NCI-H446 treated with DMSO at 0.1 percent for 48 hours (cell line): ENCODE measurements at regions not wholly inside any gene's neighbourhood (a gene's known extent, or its start where the extent isn't known, plus 50 kb on each side); places are given as distances from the start of the nearest gene placed in this dataset.

ENCODE experiments used
- DNase-seq: peaks from one replicate; lab custom pipeline; 2025; lab: John Stamatoyannopoulos, UW

DNA sequence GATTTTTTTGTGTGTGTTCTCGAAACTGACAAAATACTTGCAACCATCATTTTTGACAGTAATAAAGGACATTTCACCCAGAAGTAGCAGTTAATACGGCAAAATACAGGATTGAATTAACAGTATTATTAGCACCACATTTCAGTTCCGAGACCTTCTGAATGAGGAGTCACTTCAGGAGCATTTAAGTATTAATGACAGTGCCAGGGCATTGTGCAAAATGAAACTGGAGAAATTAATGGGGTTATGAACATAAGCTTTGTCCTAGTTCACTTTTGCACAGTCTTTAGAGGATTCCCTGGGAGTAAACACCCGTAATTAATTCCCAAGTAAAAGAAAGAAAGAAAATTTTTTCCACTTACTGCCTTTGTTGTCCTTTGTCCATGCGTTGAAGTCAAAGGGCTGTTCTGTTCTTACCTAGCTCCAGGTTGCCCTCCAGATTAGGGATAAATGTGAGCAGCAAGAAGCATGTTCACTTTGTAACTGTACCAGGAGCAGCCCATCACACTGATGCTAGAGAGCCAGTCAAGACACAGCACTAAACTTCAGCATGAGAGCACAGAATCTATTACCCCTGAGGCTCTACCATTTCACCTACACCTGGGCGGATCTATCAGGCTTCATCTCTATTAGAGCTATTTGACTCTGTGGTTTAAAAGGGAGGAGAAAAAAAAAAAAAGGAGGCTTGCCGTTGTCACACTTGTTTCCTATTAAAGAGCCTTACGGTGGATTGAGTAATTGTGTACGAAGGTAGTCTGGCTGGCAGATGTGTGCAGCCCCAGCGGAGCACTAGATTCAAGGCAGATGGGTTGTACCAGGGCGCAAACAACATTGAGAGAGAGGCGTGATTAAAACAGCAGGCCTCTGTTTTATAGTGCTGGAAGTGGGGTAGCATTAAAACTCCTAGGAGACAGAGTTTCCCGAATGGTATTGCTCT lies 297.8 kb upstream of the SEMA3A start:
- peak; percentile 15 for DNase-seq

- no peak for DNase-seq
Measured at GRCh38 chr7:84490661-84491060, 296.1 kb upstream of the SEMA3A start.

DNA sequence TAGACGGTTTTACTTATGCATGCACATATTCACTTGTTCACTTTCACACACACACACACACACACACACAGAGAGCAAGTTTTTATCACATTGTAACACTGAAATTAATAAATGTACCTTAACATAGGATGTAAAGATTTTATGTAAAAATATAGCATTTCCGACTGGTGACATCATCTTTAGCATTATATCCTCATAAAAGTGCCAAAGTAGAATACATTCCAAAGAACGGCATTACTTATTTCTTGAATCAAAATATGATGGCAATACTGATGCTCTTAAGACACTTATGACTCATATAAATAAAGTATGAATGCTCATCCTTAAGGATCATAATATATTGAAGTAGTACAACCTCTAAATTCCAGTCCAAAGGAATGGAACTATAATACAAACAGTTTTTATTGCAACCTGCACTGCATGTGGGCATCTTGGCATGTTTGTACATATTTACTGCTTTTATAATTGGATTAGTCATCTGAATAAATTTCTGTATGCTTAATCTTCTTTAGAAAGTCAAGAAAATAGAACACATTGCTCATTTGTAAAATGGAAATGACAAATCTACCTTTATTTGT lies 290.0 kb upstream of the SEMA3A start:
- no peak for DNase-seq

- no peak for DNase-seq
Measured at GRCh38 chr7:84482476-84482875, 287.9 kb upstream of the SEMA3A start.

- no peak for DNase-seq
Measured at GRCh38 chr7:84479059-84479458, 284.5 kb upstream of the SEMA3A start.

- DNase-seq = no peak
Measured at GRCh38 chr7:84477786-84478478, 283.3 kb upstream of the SEMA3A start.

GRCh38 chr7:84474436-84474835 lies 279.8 kb upstream of the SEMA3A start:
- no peak for DNase-seq

DNA sequence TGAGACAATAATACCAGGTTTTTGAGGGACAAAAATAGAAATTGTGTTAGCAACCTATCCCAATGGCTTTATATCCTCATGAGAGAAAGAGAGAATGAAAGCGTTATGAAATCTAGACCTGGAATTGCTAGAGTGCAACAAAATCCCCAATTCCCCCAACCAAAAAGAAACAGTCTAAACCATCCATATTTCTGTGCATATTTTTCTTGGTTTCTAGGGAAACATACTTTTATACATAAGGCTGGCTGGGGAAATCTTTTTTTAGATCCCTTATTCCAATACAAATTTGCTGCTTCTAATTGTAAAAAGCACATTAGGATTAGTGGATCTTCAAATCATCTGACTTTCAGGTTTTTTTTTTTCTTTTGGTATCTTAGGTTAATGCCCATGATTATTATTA lies 277.0 kb upstream of the SEMA3A start:
- no peak for DNase-seq

DNA sequence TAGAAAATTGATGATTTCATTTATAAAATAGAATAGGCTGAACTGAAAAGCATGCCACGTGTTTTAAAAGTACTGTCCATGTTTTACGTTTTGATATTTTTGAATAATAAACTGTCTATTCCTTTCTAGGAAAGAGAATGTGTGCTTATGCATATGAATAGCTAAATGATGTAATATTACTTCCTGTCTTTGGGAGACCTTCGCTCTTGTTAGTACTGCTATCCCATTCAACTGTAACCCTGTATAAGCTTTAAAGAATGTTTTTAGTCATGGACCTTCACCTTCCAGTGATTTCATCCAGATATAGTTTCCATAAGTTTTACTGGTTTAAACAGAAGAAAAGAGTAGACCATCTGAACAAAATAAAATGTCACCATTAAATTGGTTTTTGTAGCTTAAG lies 274.4 kb upstream of the SEMA3A start:
- no peak for DNase-seq

GRCh38 chr7:84462259-84462658 lies 267.7 kb upstream of the SEMA3A start:
- DNase-seq = no peak

DNA sequence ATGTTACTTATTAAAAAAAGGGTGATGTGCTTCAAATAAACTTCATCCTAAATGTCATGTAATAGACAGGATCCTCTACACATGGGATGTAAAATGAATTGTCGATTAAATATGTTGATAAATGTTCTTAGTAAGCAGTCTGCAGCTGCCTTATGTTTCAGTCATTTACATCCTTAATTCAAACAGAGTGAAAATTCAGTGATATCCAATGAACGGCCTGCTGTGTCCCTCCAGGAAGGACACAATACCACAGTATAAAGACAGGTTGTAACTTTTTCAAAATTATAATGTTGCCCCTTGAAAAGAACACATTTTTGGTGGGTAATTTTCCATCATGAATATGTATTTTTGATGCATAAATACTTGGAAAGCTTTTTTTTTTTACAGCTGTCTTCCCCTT lies 266.5 kb upstream of the SEMA3A start:
- DNase-seq = no peak

DNA sequence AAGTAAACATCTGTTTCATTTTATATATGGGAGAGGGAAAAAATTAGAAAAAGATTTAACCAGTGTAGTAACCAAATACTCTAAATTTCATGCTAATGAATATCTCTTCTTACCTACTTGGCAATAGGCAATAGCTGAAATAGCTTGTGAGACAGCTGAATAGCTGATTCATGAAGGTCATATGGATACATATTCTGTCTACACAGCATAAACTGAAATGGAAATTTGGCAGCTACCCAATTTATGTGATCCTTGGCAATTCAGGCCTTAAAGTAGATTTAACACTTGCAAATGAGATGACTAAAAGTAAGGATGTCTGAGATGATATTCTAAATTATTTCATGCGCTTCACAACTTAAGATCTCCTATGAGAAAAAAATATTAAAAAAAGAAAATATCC lies 261.2 kb upstream of the SEMA3A start:
- peak; percentile 75 for DNase-seq

- no peak for DNase-seq
Measured at GRCh38 chr7:84454174-84454959, 259.8 kb upstream of the SEMA3A start.

DNA sequence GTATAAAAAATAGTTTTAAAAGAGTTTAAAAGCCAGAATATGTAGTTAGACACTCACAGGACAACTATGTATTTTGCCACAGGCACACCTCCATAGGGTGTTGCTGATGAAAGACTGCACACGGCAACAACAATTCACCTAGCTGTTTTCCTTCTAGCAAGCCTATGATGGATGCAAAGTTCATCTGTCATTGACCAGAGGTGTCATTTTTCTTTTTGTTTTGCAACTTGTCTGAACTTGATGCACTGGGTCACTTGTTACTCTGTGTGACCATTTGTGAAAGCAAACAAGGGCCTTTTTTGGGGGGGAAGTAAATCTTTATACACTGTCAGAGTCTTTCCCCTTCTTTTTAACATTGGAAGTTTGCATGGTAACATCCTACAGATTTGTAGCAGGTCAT lies 258.0 kb upstream of the SEMA3A start:
- no peak for DNase-seq

DNA sequence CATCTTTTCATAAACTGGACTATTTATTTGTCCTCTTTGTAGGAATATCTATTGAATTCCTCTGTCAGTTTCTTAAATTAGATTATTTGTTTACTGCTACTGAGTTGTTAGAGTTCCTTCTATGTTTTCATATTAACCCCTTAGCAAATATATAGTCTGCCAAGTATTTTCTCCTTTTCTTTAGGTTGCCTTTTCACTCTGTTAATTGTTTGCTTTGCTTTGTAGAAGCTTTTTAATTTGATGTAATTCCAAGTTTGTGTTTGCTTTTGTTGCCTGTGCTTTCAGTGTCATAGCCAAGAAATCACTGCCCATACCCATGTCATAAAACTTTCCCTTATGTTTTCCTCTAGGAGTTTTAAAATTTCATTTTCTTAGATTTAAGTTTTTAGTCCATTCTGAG lies 256.2 kb upstream of the SEMA3A start:
- DNase-seq = no peak

- DNase-seq = no peak
Measured at GRCh38 chr7:84447636-84448293, 253.2 kb upstream of the SEMA3A start.

DNA sequence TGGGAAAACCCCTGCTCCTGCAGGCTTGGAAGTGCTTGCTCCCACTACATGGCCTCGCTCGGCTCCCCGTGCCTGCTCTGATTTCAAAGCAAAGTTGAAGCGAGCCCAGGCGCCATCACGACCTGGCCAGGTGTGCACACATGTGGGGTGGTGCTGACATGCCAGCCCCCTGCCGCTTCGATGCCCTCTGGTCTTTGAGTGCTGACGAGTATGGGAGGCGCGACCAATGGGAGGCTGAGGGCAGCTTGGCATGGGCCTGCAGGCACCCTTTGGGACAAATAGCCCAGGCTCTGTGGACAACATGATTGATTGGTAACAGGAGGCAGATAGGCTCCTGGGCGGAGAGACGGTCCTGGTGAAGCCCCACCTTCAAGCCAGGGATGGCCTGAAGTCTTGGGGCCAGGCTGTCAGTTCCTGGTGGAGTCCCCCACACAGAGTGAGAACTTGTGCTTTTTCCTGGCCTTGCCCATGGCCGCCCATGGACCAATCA lies 252.4 kb upstream of the SEMA3A start:
- no peak for DNase-seq

DNA sequence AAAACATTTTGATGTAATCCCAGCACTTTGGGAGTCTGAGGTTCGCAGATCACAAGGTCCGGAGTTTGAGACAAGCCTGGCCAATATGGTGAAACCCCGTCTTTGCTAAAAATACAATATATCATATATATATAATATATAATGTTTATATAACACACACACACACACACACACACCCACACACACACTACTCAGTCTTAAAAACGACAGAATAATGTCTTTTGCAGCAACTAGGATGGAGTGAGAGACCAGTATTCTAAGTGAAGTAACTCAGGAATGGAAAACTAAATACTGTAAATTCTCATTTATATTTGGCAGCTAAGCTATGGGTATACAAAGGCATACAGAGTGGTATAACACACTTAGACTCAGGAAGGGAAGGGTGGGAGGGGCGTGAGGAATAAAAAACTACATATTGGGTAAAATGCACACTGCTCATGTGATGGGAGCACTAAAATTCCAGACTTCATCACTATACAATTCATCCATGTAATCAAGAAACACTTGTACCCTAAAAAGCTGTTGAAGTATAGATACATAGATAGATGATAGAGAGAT lies 231.2 kb upstream of the SEMA3A start:
- no peak for DNase-seq

GRCh38 chr7:84422790-84423189 lies 228.2 kb upstream of the SEMA3A start:
- no peak for DNase-seq

DNA sequence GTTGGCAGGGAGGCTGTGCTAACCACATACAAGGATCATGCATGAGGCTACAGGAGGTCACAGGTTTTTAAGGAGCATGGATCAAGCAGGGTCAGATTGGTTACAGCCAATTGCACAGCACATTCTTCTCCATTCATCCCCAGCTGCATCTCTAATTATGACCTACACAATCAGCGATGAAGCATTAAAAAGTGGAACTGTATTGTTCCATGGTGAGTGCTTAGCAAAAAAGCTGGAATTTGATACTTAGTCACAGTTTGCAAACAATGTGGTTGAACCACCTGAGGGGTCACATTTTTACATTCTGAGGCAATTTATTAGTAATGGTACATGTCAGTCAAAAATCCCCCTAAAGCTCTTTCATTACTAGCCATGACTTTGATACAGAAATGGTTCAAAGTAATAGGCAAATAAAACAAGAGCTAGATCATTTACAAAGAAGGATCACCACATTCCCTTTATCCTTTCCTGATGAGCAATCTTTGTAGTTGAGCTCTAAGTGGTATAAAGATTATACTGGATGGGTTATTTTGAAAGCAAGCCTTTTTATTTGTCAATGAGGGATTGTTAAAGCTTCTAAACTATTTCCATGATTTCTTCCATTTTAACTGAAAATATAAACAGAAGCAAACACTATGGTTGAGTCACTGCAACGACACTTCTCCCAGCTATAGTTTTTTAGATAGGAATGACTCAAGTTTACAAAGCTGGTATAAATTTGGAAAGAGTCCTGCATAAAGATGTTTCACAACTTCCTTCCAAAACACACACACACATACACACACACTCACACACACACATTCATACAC lies 217.8 kb upstream of the SEMA3A start:
- DNase-seq = no peak
